ENCODE measurements at regions not wholly inside any gene's neighbourhood (a gene's known extent, or its start where the extent isn't known, plus 50 kb on each side); places are given as distances from the start of the nearest gene placed in this dataset.

DNA sequence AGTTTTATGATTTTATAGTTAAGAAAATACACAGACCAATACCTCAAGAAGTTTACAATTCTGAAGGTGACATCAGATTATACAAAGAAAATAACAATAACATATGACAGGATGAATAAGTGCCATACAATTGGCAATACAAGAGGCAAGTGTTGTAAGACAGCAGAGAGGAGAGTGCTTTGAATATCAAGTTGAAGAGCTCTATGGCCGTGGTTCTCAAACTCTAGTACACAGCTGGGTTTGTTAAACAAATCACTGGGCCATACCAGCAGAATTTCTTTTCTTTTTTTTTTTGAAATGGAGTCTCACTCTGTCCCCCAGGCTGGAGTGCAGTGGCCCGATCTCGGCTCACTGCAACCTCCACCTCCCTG lies 167.1 kb upstream of the NECTIN3 start:
- no peak for DNase-seq (ENCODE audit: extremely low spot score)
- ChIA-PET CTCF (no interaction called here), POLR2A (no interaction called here)
- TF ChIP-seq ZNF384 (IDR thresholded peaks at IDR 0.05) (no peak), HDGF (IDR thresholded peaks at IDR 0.05; ENCODE audit: borderline replicate concordance) (no peak), L3MBTL2 (conservative IDR thresholded peaks at IDR 0.05) (no peak), FOXA1 (IDR thresholded peaks at IDR 0.05) (no peak), SUZ12 (IDR thresholded peaks at IDR 0.05) (no peak)

DNA sequence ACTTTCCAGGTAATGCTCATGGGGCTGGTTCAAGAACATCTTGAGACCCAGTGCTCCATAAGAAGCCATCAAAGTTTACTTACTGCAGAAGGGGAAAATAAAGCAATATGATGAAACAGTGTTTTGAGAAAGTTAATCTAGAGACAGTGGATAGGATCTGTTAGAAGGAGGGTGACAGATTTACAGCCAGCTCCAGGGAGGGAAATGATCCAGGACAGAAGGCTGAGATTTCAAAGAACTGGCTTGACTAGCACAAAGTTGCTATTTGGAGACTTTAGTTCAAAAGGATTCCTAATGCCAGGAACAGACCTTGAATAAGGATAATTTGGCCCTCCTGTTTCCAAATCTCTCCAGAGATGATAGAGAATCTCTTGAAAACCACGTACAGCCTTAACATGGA lies 166.5 kb upstream of the NECTIN3 start:
- CTCF ChIA-PET = no interaction called here
- DNase-seq (ENCODE audit: extremely low spot score) = no peak
- TF ChIP-seq TARDBP (IDR thresholded peaks at IDR 0.05) = no peak
- TF ChIP-seq FOXM1 (IDR thresholded peaks at IDR 0.05; ENCODE audit: borderline replicate concordance) = no peak
- no peak for TF ChIP-seq SP1 (IDR thresholded peaks at IDR 0.05)
- TF ChIP-seq SUZ12 (IDR thresholded peaks at IDR 0.05) = no peak
- no peak for TF ChIP-seq HDGF (IDR thresholded peaks at IDR 0.05; ENCODE audit: borderline replicate concordance)
- TF ChIP-seq ZNF384 (IDR thresholded peaks at IDR 0.05) = no peak
- TF ChIP-seq ARNT (IDR thresholded peaks at IDR 0.05) = no peak
- no peak for TF ChIP-seq FOXK2 (IDR thresholded peaks at IDR 0.05)
- no peak for TF ChIP-seq FOXA1 (IDR thresholded peaks at IDR 0.05)
- no peak for TF ChIP-seq ELF4 (IDR thresholded peaks at IDR 0.05)
- TF ChIP-seq NFRKB (IDR thresholded peaks at IDR 0.05) = no peak
- no peak for TF ChIP-seq CTBP1 (IDR thresholded peaks at IDR 0.05; ENCODE audit: borderline replicate concordance)
- TF ChIP-seq L3MBTL2 (conservative IDR thresholded peaks at IDR 0.05) = no peak
- TF ChIP-seq BHLHE40 (IDR thresholded peaks at IDR 0.05; ENCODE audit: borderline replicate concordance) = no peak
- POLR2A ChIA-PET = no interaction called here

DNA sequence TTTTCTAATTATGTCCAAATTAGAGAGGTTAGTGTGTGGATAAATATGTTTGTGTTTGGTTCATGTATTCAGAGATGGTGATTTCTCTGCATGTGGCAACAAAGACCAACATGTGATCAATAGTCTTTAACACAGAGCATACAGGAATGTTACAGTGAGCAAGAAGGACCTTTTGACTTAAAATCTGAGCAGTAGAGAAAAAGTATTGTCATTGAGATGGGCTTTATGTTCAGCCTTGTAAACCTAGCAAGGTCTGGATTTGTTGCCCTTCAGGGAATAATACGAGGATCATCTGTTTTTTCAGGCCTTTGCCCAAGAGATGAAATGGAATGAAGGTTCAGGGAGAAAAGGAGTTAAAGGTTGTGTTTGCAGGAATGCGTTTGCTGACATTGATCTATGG lies 161.8 kb upstream of the NECTIN3 start:
- CTCF ChIA-PET = no interaction called here
- POLR2A ChIA-PET = no interaction called here
- TF ChIP-seq FOXK2 (IDR thresholded peaks at IDR 0.05) (no peak), ELF4 (IDR thresholded peaks at IDR 0.05) (no peak), SUZ12 (IDR thresholded peaks at IDR 0.05) (no peak)
- no peak for DNase-seq (ENCODE audit: extremely low spot score)

DNA sequence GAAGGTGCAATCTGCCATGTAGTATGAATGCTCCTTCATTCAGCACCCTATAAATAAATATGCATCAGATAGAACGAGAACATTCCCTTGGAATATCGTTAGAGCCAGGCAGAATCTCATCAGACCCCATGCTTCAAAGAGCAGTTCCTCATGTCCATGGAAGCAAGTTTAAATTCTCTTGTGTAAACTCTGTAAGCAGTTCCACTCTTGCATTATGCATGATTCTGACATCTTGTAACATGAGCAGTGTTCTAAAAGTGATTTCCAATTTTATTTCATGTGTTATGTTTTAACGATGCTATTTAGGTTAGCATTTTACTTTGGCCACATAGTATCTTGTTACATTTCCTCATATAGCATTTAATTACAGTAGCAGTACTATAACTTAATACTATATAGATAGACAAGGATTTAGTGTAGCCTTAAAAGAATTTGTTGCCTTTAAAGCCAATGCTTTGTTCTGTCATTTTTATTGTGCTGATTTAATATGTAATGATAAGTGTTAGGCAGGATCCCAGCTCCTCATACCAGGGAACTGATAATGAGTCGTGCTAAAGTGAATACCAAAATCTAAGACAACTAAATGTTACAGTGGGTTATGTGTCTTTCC lies 161.2 kb upstream of the NECTIN3 start:
- DNase-seq (ENCODE audit: extremely low spot score) = no peak
- ChIA-PET CTCF (no interaction called here), POLR2A (no interaction called here)
- no peak for TF ChIP-seq ELF4 (IDR thresholded peaks at IDR 0.05)
- TF ChIP-seq FOXM1 (IDR thresholded peaks at IDR 0.05; ENCODE audit: borderline replicate concordance) = no peak
- TF ChIP-seq SUZ12 (IDR thresholded peaks at IDR 0.05) = no peak
- TF ChIP-seq, protein P1, sequence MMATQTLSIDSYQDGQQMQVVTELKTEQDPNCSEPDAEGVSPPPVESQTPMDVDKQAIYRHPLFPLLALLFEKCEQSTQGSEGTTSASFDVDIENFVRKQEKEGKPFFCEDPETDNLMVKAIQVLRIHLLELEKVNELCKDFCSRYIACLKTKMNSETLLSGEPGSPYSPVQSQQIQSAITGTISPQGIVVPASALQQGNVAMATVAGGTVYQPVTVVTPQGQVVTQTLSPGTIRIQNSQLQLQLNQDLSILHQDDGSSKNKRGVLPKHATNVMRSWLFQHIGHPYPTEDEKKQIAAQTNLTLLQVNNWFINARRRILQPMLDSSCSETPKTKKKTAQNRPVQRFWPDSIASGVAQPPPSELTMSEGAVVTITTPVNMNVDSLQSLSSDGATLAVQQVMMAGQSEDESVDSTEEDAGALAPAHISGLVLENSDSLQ (IDR thresholded peaks at IDR 0.05) = no peak

DNA sequence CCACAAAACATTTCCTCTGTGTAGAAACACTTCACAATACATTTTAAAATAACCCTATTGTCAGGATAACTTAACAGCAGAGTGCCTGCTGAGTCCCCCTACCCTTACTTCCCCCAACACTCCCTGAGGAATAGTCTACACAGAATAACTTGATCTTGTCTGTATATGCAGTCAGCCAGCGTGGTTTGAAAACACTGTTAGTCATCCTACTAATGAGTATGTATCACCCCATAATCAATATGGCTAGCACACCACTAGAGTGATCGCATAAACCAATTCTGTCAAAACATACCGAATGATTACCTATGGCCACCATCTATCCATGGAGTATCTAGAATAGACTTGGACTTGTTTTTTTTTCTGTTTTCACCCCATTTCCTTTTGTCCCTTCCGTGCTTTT lies 152.7 kb upstream of the NECTIN3 start:
- DNase-seq (ENCODE audit: extremely low spot score) = no peak
- CTCF ChIA-PET = no interaction called here
- TF ChIP-seq ELF4 (IDR thresholded peaks at IDR 0.05) (no peak), HDGF (IDR thresholded peaks at IDR 0.05; ENCODE audit: borderline replicate concordance) (no peak), TARDBP (IDR thresholded peaks at IDR 0.05) (no peak), FOXA1 (IDR thresholded peaks at IDR 0.05) (no peak), ARNT (IDR thresholded peaks at IDR 0.05) (no peak), SP1 (IDR thresholded peaks at IDR 0.05) (no peak), ZNF384 (IDR thresholded peaks at IDR 0.05) (no peak)
- TF ChIP-seq, protein P1 (IDR thresholded peaks at IDR 0.05) = no peak
- POLR2A ChIA-PET = no interaction called here

DNA sequence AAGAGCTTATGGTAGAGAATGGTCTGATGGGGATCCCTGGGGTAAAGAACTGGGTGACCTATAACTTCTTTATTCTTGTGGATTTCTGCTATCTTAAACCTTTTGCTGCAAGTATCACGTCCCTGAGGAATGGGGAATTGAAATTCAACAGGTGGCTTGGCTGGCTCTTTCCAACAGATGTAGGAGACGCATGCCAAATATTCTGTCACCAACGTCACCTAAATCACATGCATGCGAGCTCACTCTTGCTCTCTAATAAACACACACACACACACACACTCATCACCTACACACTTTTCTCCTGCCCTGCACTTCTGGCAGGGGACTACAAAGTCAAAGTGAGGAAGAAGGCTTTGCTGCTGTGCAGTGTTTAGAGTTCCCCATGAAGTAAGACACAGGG lies 145.8 kb upstream of the NECTIN3 start:
- ChIA-PET CTCF (no interaction called here), POLR2A (no interaction called here)
- no peak for DNase-seq (ENCODE audit: extremely low spot score)
- TF ChIP-seq NFRKB (IDR thresholded peaks at IDR 0.05) = no peak
- no peak for TF ChIP-seq TARDBP (IDR thresholded peaks at IDR 0.05)
- no peak for TF ChIP-seq ELF4 (IDR thresholded peaks at IDR 0.05)
- TF ChIP-seq ARNT (IDR thresholded peaks at IDR 0.05) = no peak
- no peak for TF ChIP-seq FOXK2 (IDR thresholded peaks at IDR 0.05)
- no peak for TF ChIP-seq SP1 (IDR thresholded peaks at IDR 0.05)
- TF ChIP-seq, protein P1 (IDR thresholded peaks at IDR 0.05) = no peak
- no peak for TF ChIP-seq SUZ12 (IDR thresholded peaks at IDR 0.05)
- TF ChIP-seq FOXM1 (IDR thresholded peaks at IDR 0.05; ENCODE audit: borderline replicate concordance) = no peak
- no peak for TF ChIP-seq HDGF (IDR thresholded peaks at IDR 0.05; ENCODE audit: borderline replicate concordance)
- TF ChIP-seq FOXA1 (IDR thresholded peaks at IDR 0.05) = no peak

DNA sequence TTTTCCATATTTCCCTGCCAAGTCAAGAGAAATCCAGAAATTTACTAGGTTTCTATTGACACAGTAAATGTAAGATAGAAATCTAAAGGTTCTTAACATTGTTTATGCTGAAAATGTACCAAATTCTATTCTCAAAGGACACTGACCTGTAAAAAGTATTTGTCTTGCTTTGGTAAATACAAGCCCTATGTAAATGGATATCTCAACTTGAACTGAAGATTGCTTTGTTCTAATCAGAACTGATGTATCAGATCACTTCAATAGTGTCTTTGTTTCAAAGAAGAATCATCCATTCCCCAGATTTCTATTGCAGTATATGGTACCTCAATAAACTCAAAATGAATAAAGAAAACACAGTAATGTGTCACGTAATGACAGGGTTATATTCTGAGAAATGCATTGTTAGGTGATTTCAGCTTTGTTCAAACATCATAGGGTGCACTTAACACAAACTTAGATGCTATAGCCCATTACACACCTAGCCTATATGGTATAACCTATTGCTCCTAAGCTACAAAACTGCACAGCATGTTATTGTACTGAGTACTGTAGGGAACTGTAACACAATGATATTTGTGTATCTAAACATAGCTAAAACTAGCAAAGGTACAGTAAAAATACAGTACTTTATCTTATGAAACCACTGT lies 143.5 kb upstream of the NECTIN3 start:
- DNase-seq (ENCODE audit: extremely low spot score) = no peak
- ChIA-PET CTCF (no interaction called here), POLR2A (no interaction called here)
- no peak for TF ChIP-seq FOXM1 (IDR thresholded peaks at IDR 0.05; ENCODE audit: borderline replicate concordance)
- TF ChIP-seq SUZ12 (IDR thresholded peaks at IDR 0.05) = no peak
- no peak for TF ChIP-seq ARNT (IDR thresholded peaks at IDR 0.05)
- no peak for TF ChIP-seq TARDBP (IDR thresholded peaks at IDR 0.05)
- TF ChIP-seq ELF4 (IDR thresholded peaks at IDR 0.05) = no peak
- no peak for TF ChIP-seq FOXK2 (IDR thresholded peaks at IDR 0.05)
- TF ChIP-seq HDGF (IDR thresholded peaks at IDR 0.05; ENCODE audit: borderline replicate concordance) = no peak
- TF ChIP-seq L3MBTL2 (conservative IDR thresholded peaks at IDR 0.05) = no peak
- TF ChIP-seq, protein P1 (IDR thresholded peaks at IDR 0.05) = no peak
- TF ChIP-seq CTBP1 (IDR thresholded peaks at IDR 0.05; ENCODE audit: borderline replicate concordance) = no peak
- TF ChIP-seq BHLHE40 (IDR thresholded peaks at IDR 0.05; ENCODE audit: borderline replicate concordance) = no peak
- no peak for TF ChIP-seq FOXA1 (IDR thresholded peaks at IDR 0.05)
- TF ChIP-seq ZNF384 (IDR thresholded peaks at IDR 0.05) = no peak

Measured in HEK293T (cell line).